ENCODE measurements at regions not wholly inside any gene's neighbourhood (a gene's known extent, or its start where the extent isn't known, plus 50 kb on each side); places are given as distances from the start of the nearest gene placed in this dataset.
A peak's percentile ranks its signal among the peaks of the same experiment; 100 is the strongest.

DNA sequence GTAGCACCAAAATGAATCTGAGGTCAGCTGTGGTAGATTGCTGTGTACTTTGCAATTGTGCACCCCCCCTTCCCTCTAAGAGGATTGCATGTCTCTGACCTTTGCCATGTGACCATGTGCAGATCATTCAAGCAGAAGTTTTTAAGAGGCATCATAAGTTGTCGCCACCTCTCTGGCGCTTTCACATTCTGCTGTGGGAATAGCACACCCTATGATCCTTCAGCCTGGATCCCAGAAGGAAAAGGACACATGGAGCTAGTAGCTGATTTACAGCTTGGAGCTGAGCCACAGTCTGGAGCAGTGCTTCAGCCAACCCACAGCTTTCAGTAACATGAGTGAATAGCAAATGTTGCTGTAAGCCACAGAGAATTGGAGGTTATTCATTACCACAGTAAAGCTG lies 158.5 kb downstream of the TSEN15 start:
- no TSS peak for BruUV-seq (replicated peaks)
- in situ Hi-C loops (cut with MboI) (no loop called here), intact Hi-C loops (cut with micrococcal nuclease; ENCODE audit: unreplicated experiment) (no loop called here)
- no peaks in the 10 kb centered on the region for H3K9me3 ChIP-seq (replicated peaks; ENCODE audit: control insufficient read depth, insufficient read depth, low read length)
- DNase-seq (ENCODE audit: low read depth, low spot score) (no peak), ATAC-seq (peak; percentile 44; the same call in 2 of the 3 replicates), FAIRE-seq (no peak)
- ChIA-PET POLR2A (no interaction called here), RAD21 (ENCODE audit: unreplicated experiment) (no interaction called here), SMC1A (ENCODE audit: uncharacterized antibody, unreplicated experiment) (no interaction called here), CTCF (interaction anchor here (3.4 kb wide), 1 partner anchor 11 kb away, joined by 18 read pairs; no protein-coding TSS in a partner anchor)
- H3K4me2 ChIP-seq (ENCODE audit: control insufficient read depth, insufficient read depth): no peak overlapping the region
- H3K9ac ChIP-seq (ENCODE audit: control insufficient read depth, insufficient read depth, low read length): no peak overlapping the region
- H3K4me1 ChIP-seq (ENCODE audit: control insufficient read depth, insufficient read depth, low read length): peaks cover 6% of the 10 kb centered on the region
- 100% methylated on average over 2 of the region's 2 CpGs for WGBS (ENCODE audit: insufficient coverage, insufficient replicate concordance, low lambda C conversion rate, missing lambda C conversion rate)
- no peaks in the 10 kb centered on the region for H3K36me3 ChIP-seq (ENCODE audit: control insufficient read depth in 2 of 2, insufficient read depth in 2 of 2, low read length in 1 of 2)
- no peak overlapping the region for H2AFZ ChIP-seq (ENCODE audit: control insufficient read depth, low read depth, low read length)
- TF ChIP-seq ZNF24 (IDR thresholded peaks at IDR 0.05): no peak
- no peak overlapping the region for H3K4me3 ChIP-seq
- peaks cover 0 to 6% of the 10 kb centered on the region in 2 experiments; a peak in 1 of 4 replicates for H3K27me3 ChIP-seq (replicated peaks in 1 of 2; ENCODE audit: control insufficient read depth in 2 of 2, insufficient read depth in 2 of 2, low read length in 1 of 2)
- H3K27ac ChIP-seq (ENCODE audit: control insufficient read depth, insufficient read depth): no peak overlapping the region
- H3K79me2 ChIP-seq (ENCODE audit: control insufficient read depth, insufficient read depth, low read length): no peaks in the 10 kb centered on the region
- H4K20me1 ChIP-seq (ENCODE audit: control insufficient read depth, insufficient read depth): no peaks in the 10 kb centered on the region

DNA sequence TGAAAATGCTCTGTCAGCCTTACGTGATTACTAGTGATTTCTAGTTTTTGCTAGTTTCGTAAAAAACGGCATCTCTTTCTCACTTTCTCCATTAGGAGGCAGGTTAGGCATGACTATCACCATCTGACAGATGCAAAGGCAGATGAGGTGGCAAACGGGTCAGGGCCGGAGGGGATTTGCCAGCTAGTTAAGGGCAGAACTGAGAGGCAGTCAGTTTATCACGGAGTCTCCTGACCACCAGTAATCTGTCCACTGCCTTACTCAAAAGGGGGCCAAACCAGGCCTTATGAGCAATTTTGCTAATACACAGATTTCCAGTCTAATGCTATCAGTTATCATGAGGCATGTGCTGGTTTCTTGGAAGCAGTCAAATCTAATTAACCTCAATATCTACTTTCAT lies 159.3 kb downstream of the TSEN15 start:
- ChIA-PET RAD21 (ENCODE audit: unreplicated experiment) (no interaction called here), CTCF (interaction anchor here (3.4 kb wide), 1 partner anchor 11 kb away, joined by 18 read pairs; no protein-coding TSS in a partner anchor), SMC1A (ENCODE audit: uncharacterized antibody, unreplicated experiment) (interaction anchor here (0.7 kb wide), 1 partner anchor 109 kb away, joined by 3 read pairs; no protein-coding TSS in a partner anchor), POLR2A (no interaction called here)
- H3K4me2 ChIP-seq (ENCODE audit: control insufficient read depth, insufficient read depth): no peak overlapping the region
- BruUV-seq (replicated peaks): no TSS peak
- ATAC-seq (peak; percentile 61), FAIRE-seq (peak; percentile 44), DNase-seq (ENCODE audit: low read depth, low spot score) (no peak)
- H3K79me2 ChIP-seq (ENCODE audit: control insufficient read depth, insufficient read depth, low read length): no peaks in the 10 kb centered on the region
- no peaks in the 10 kb centered on the region for H4K20me1 ChIP-seq (ENCODE audit: control insufficient read depth, insufficient read depth)
- no peaks in the 10 kb centered on the region for H3K9me3 ChIP-seq (replicated peaks; ENCODE audit: control insufficient read depth, insufficient read depth, low read length)
- H3K27ac ChIP-seq (ENCODE audit: control insufficient read depth, insufficient read depth): no peak overlapping the region
- TF ChIP-seq RAD21 (IDR thresholded peaks at IDR 0.05; ENCODE audit: insufficient read depth, low read depth, low read length) (0 out of 2 replicates have a peak, but pooled peaks have one; percentile 10), ETV6 (conservative IDR thresholded peaks at IDR 0.05 in 1 of 2, IDR thresholded peaks at IDR 0.05 in 1 of 2; ENCODE audit: borderline replicate concordance in 1 of 2, low read depth in 1 of 2) (no peak)
- TF ChIP-seq, protein P1, sequence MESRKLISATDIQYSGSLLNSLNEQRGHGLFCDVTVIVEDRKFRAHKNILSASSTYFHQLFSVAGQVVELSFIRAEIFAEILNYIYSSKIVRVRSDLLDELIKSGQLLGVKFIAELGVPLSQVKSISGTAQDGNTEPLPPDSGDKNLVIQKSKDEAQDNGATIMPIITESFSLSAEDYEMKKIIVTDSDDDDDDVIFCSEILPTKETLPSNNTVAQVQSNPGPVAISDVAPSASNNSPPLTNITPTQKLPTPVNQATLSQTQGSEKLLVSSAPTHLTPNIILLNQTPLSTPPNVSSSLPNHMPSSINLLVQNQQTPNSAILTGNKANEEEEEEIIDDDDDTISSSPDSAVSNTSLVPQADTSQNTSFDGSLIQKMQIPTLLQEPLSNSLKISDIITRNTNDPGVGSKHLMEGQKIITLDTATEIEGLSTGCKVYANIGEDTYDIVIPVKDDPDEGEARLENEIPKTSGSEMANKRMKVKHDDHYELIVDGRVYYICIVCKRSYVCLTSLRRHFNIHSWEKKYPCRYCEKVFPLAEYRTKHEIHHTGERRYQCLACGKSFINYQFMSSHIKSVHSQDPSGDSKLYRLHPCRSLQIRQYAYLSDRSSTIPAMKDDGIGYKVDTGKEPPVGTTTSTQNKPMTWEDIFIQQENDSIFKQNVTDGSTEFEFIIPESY (IDR thresholded peaks at IDR 0.05): no peak
- no peak overlapping the region for H3K9ac ChIP-seq (ENCODE audit: control insufficient read depth, insufficient read depth, low read length)
- WGBS (ENCODE audit: insufficient coverage, insufficient replicate concordance, low lambda C conversion rate, missing lambda C conversion rate): 7% methylated on average over 6 of the region's 6 CpGs
- in situ Hi-C loops (cut with MboI): no loop called here
- H2AFZ ChIP-seq (ENCODE audit: control insufficient read depth, low read depth, low read length): no peak overlapping the region
- H3K4me1 ChIP-seq (ENCODE audit: control insufficient read depth, insufficient read depth, low read length): peaks cover 6% of the 10 kb centered on the region
- peaks cover 0 to 6% of the 10 kb centered on the region in 2 experiments; a peak in 1 of 4 replicates for H3K27me3 ChIP-seq (replicated peaks in 1 of 2; ENCODE audit: control insufficient read depth in 2 of 2, insufficient read depth in 2 of 2, low read length in 1 of 2)
- H3K4me3 ChIP-seq: no peak overlapping the region
- intact Hi-C loops (cut with micrococcal nuclease; ENCODE audit: unreplicated experiment): no loop called here
- no peaks in the 10 kb centered on the region for H3K36me3 ChIP-seq (ENCODE audit: control insufficient read depth in 2 of 2, insufficient read depth in 2 of 2, low read length in 1 of 2)

All from GM12878 (cell line).